ENCODE measurements at regions not wholly inside any gene's neighbourhood (a gene's known extent, or its start where the extent isn't known, plus 50 kb on each side); places are given as distances from the start of the nearest gene placed in this dataset.

- Histone ChIP-seq H3K4me3 (ENCODE audit: low read length in 2 of 2) (no peak overlapping the region), H3K9me3 (ENCODE audit: control insufficient read depth in 1 of 2, low read length in 2 of 2) (no peaks in the 10 kb centered on the region), H3K4me1 (ENCODE audit: insufficient read depth, low read length) (no peaks in the 10 kb centered on the region), H3K36me3 (ENCODE audit: insufficient read depth, low read length) (no peaks in the 10 kb centered on the region), H3K27ac (ENCODE audit: low read depth, low read length) (no peak overlapping the region), H3K27me3 (ENCODE audit: insufficient read depth, low read length) (no peaks in the 10 kb centered on the region)
- Mint-ChIP-seq H3K27me3 (no peaks in the 10 kb centered on the region), H3K4me1 (no peaks in the 10 kb centered on the region), H3K36me3 (no peaks in the 10 kb centered on the region), H3K27ac (peak overlapping the region in 1 of 7 donors; percentile 44), H3K9me3 (peaks cover 2 to 31% (median 14%) of the 10 kb centered on the region in 8 donors), H3K4me3 (no peak overlapping the region)
- POLR2A ChIA-PET (ENCODE audit: partially characterized antibody): no interaction called here
- no peak for DNase-seq
- intact Hi-C loops (cut with micrococcal nuclease): no loop called here
- CTCF ChIA-PET (ENCODE audit: partially characterized antibody): no interaction called here
Observed at GRCh38 chr13:37263871-37264270, 158.4 kb upstream of the CSNK1A1L start.

- Histone ChIP-seq H3K9me3 (ENCODE audit: control insufficient read depth in 1 of 2, low read length in 2 of 2) (no peaks in the 10 kb centered on the region), H3K27me3 (ENCODE audit: insufficient read depth, low read length) (no peaks in the 10 kb centered on the region), H3K4me3 (ENCODE audit: low read length in 2 of 2) (no peak overlapping the region), H3K4me1 (ENCODE audit: insufficient read depth, low read length) (no peaks in the 10 kb centered on the region), H3K36me3 (ENCODE audit: insufficient read depth, low read length) (no peaks in the 10 kb centered on the region), H3K27ac (ENCODE audit: low read depth, low read length) (no peak overlapping the region)
- H3K9me3 Mint-ChIP-seq: peaks cover 0 to 24% (median 13%) of the 10 kb centered on the region in 8 donors
- no peak for DNase-seq
- H3K4me1 Mint-ChIP-seq: no peaks in the 10 kb centered on the region
- intact Hi-C loops (cut with micrococcal nuclease): no loop called here
- CTCF ChIA-PET (ENCODE audit: partially characterized antibody): no interaction called here
- H3K36me3 Mint-ChIP-seq: no peaks in the 10 kb centered on the region
- H3K27ac Mint-ChIP-seq: no peak overlapping the region
- H3K27me3 Mint-ChIP-seq: no peaks in the 10 kb centered on the region
- POLR2A ChIA-PET (ENCODE audit: partially characterized antibody): no interaction called here
- no peak overlapping the region for H3K4me3 Mint-ChIP-seq
Observed at GRCh38 chr13:37257706-37258105, 152.2 kb upstream of the CSNK1A1L start.

- H3K36me3 ChIP-seq (ENCODE audit: insufficient read depth, low read length): no peaks in the 10 kb centered on the region
- intact Hi-C loops (cut with micrococcal nuclease): no loop called here
- no peaks in the 10 kb centered on the region for H3K27me3 ChIP-seq (ENCODE audit: insufficient read depth, low read length)
- Mint-ChIP-seq H3K36me3 (no peaks in the 10 kb centered on the region), H3K4me3 (no peak overlapping the region), H3K27me3 (no peaks in the 10 kb centered on the region), H3K27ac (no peak overlapping the region), H3K4me1 (no peaks in the 10 kb centered on the region), H3K9me3 (peaks cover 0 to 21% (median 11%) of the 10 kb centered on the region in 8 donors)
- POLR2A ChIA-PET (ENCODE audit: partially characterized antibody): no interaction called here
- no peak overlapping the region for H3K27ac ChIP-seq (ENCODE audit: low read depth, low read length)
- no peaks in the 10 kb centered on the region for H3K4me1 ChIP-seq (ENCODE audit: insufficient read depth, low read length)
- H3K4me3 ChIP-seq (ENCODE audit: low read length in 2 of 2): no peak overlapping the region
- no peaks in the 10 kb centered on the region for H3K9me3 ChIP-seq (ENCODE audit: control insufficient read depth in 1 of 2, low read length in 2 of 2)
- no peak for DNase-seq
- CTCF ChIA-PET (ENCODE audit: partially characterized antibody): no interaction called here
Observed at GRCh38 chr13:37257051-37257450, 151.6 kb upstream of the CSNK1A1L start.

GRCh38 chr13:37241786-37242185 is 136.3 kb upstream of the CSNK1A1L start:
- H3K27me3 ChIP-seq (ENCODE audit: insufficient read depth, low read length): no peaks in the 10 kb centered on the region

GRCh38 chr13:37230346-37230745 is 124.9 kb upstream of the CSNK1A1L start:
- POLR2A ChIA-PET (ENCODE audit: partially characterized antibody): no interaction called here

More at GRCh38 chr13:37241786-37242185, 136.3 kb upstream of the CSNK1A1L start:
- H3K36me3 Mint-ChIP-seq: no peaks in the 10 kb centered on the region
- no peak for DNase-seq
- no peak overlapping the region for H3K4me3 Mint-ChIP-seq
- no peaks in the 10 kb centered on the region for H3K4me1 Mint-ChIP-seq
- Histone ChIP-seq H3K9me3 (ENCODE audit: control insufficient read depth in 1 of 2, low read length in 2 of 2) (no peaks in the 10 kb centered on the region), H3K36me3 (ENCODE audit: insufficient read depth, low read length) (no peaks in the 10 kb centered on the region), H3K4me3 (ENCODE audit: low read length in 2 of 2) (no peak overlapping the region), H3K27ac (ENCODE audit: low read depth, low read length) (no peak overlapping the region), H3K4me1 (ENCODE audit: insufficient read depth, low read length) (no peaks in the 10 kb centered on the region)
- H3K9me3 Mint-ChIP-seq: peaks cover 0 to 18% (median 4%) of the 10 kb centered on the region in 8 donors
- POLR2A ChIA-PET (ENCODE audit: partially characterized antibody): no interaction called here
- intact Hi-C loops (cut with micrococcal nuclease): no loop called here
- CTCF ChIA-PET (ENCODE audit: partially characterized antibody): no interaction called here
- no peak overlapping the region for H3K27ac Mint-ChIP-seq
- no peaks in the 10 kb centered on the region for H3K27me3 Mint-ChIP-seq

GRCh38 chr13:37229931-37230330 is 124.5 kb upstream of the CSNK1A1L start:
- intact Hi-C loops (cut with micrococcal nuclease): no loop called here
- ChIA-PET CTCF (ENCODE audit: partially characterized antibody) (no interaction called here), POLR2A (ENCODE audit: partially characterized antibody) (no interaction called here)
- Mint-ChIP-seq H3K27me3 (no peaks in the 10 kb centered on the region), H3K27ac (no peak overlapping the region), H3K4me1 (no peaks in the 10 kb centered on the region), H3K9me3 (peaks cover 2 to 25% (median 14%) of the 10 kb centered on the region in 8 donors), H3K36me3 (no peaks in the 10 kb centered on the region), H3K4me3 (no peak overlapping the region)
- H3K36me3 ChIP-seq (ENCODE audit: insufficient read depth, low read length): no peaks in the 10 kb centered on the region
- H3K9me3 ChIP-seq (ENCODE audit: control insufficient read depth in 1 of 2, low read length in 2 of 2): no peaks in the 10 kb centered on the region
- no peaks in the 10 kb centered on the region for H3K4me1 ChIP-seq (ENCODE audit: insufficient read depth, low read length)
- H3K4me3 ChIP-seq (ENCODE audit: low read length in 2 of 2): no peak overlapping the region
- H3K27me3 ChIP-seq (ENCODE audit: insufficient read depth, low read length): no peaks in the 10 kb centered on the region
- no peak overlapping the region for H3K27ac ChIP-seq (ENCODE audit: low read depth, low read length)
- DNase-seq: no peak

More at GRCh38 chr13:37230346-37230745, 124.9 kb upstream of the CSNK1A1L start:
- CTCF ChIA-PET (ENCODE audit: partially characterized antibody): no interaction called here
- Histone ChIP-seq H3K27me3 (ENCODE audit: insufficient read depth, low read length) (no peaks in the 10 kb centered on the region), H3K4me1 (ENCODE audit: insufficient read depth, low read length) (no peaks in the 10 kb centered on the region), H3K36me3 (ENCODE audit: insufficient read depth, low read length) (no peaks in the 10 kb centered on the region), H3K27ac (ENCODE audit: low read depth, low read length) (no peak overlapping the region), H3K4me3 (ENCODE audit: low read length in 2 of 2) (no peak overlapping the region), H3K9me3 (ENCODE audit: control insufficient read depth in 1 of 2, low read length in 2 of 2) (no peaks in the 10 kb centered on the region)
- Mint-ChIP-seq H3K36me3 (no peaks in the 10 kb centered on the region), H3K4me3 (no peak overlapping the region), H3K9me3 (peaks cover 2 to 25% (median 14%) of the 10 kb centered on the region in 8 donors), H3K27ac (no peak overlapping the region), H3K27me3 (no peaks in the 10 kb centered on the region), H3K4me1 (no peaks in the 10 kb centered on the region)
- intact Hi-C loops (cut with micrococcal nuclease): no loop called here
- DNase-seq: no peak

- POLR2A ChIA-PET (ENCODE audit: partially characterized antibody): no interaction called here
- H3K4me3 ChIP-seq (ENCODE audit: low read length in 2 of 2): no peak overlapping the region
- Mint-ChIP-seq H3K4me3 (no peak overlapping the region), H3K27me3 (no peaks in the 10 kb centered on the region), H3K9me3 (peaks cover 2 to 26% (median 17%) of the 10 kb centered on the region in 8 donors), H3K27ac (no peak overlapping the region), H3K36me3 (no peaks in the 10 kb centered on the region), H3K4me1 (no peaks in the 10 kb centered on the region)
- intact Hi-C loops (cut with micrococcal nuclease): no loop called here
- no peak for DNase-seq
- H3K27me3 ChIP-seq (ENCODE audit: insufficient read depth, low read length): no peaks in the 10 kb centered on the region
- H3K9me3 ChIP-seq (ENCODE audit: control insufficient read depth in 1 of 2, low read length in 2 of 2): no peaks in the 10 kb centered on the region
- CTCF ChIA-PET (ENCODE audit: partially characterized antibody): no interaction called here
- no peaks in the 10 kb centered on the region for H3K36me3 ChIP-seq (ENCODE audit: insufficient read depth, low read length)
- no peaks in the 10 kb centered on the region for H3K4me1 ChIP-seq (ENCODE audit: insufficient read depth, low read length)
- H3K27ac ChIP-seq (ENCODE audit: low read depth, low read length): no peak overlapping the region
Observed at GRCh38 chr13:37226971-37227370, 121.5 kb upstream of the CSNK1A1L start.

GRCh38 chr13:37225414-37226070 is 120.1 kb upstream of the CSNK1A1L start:
- H3K4me3 ChIP-seq (ENCODE audit: low read length in 2 of 2): no peak overlapping the region
- H3K9me3 ChIP-seq (ENCODE audit: control insufficient read depth in 1 of 2, low read length in 2 of 2): no peaks in the 10 kb centered on the region
- Mint-ChIP-seq H3K9me3 (peaks cover 2 to 26% (median 16%) of the 10 kb centered on the region in 8 donors), H3K4me3 (no peak overlapping the region), H3K27ac (no peak overlapping the region), H3K27me3 (no peaks in the 10 kb centered on the region), H3K4me1 (no peaks in the 10 kb centered on the region), H3K36me3 (no peaks in the 10 kb centered on the region)
- no peak overlapping the region for H3K27ac ChIP-seq (ENCODE audit: low read depth, low read length)
- ChIA-PET CTCF (ENCODE audit: partially characterized antibody) (no interaction called here), POLR2A (ENCODE audit: partially characterized antibody) (no interaction called here)
- DNase-seq: no peak
- H3K27me3 ChIP-seq (ENCODE audit: insufficient read depth, low read length): no peaks in the 10 kb centered on the region
- intact Hi-C loops (cut with micrococcal nuclease): no loop called here
- H3K36me3 ChIP-seq (ENCODE audit: insufficient read depth, low read length): no peaks in the 10 kb centered on the region
- H3K4me1 ChIP-seq (ENCODE audit: insufficient read depth, low read length): no peaks in the 10 kb centered on the region

Measured in CD4-positive, alpha-beta memory T cell (primary cell).